H9 (cell line): ENCODE measurements at regions not wholly inside any gene's neighbourhood (a gene's known extent, or its start where the extent isn't known, plus 50 kb on each side); places are given as distances from the start of the nearest gene placed in this dataset.

ENCODE experiments used
- DNase-seq: peaks from one replicate; pipeline ENCODE4 v3.0.0-alpha.2; 2017
- H2AFZ ChIP-seq: one replicate; pipeline ENCODE4 v1.6.1; 2013; ENCODE audit warnings: mild to moderate bottlenecking, low read length, control low read depth, moderate library complexity
- H2AK5ac ChIP-seq: 2 replicates; pipeline ENCODE4 v1.6.1; 2013; ENCODE audit warnings: low read length, control low read depth, mixed read lengths; ENCODE audit not compliant: insufficient read length
- H2BK120ac ChIP-seq: one replicate; pipeline ENCODE4 v1.6.1; 2013; ENCODE audit warnings: low read depth, mild to moderate bottlenecking, low read length, control low read depth, inconsistent platforms; ENCODE audit not compliant: poor library complexity, severe bottlenecking
- H2BK12ac ChIP-seq: 2 replicates; pipeline ENCODE4 v1.6.1; 2013; ENCODE audit warnings: low read length, control low read depth, mixed read lengths, low read depth; ENCODE audit not compliant: insufficient read length
- H2BK15ac ChIP-seq: 2 replicates; pipeline ENCODE4 v1.6.1; 2013; ENCODE audit warnings: low read depth, low read length, control low read depth
- H2BK20ac ChIP-seq: one replicate; pipeline ENCODE4 v1.6.1; 2013; ENCODE audit warnings: low read depth, mild to moderate bottlenecking, low read length, control low read depth, inconsistent platforms; ENCODE audit not compliant: poor library complexity, severe bottlenecking
- H2BK5ac ChIP-seq: 2 replicates; pipeline ENCODE4 v1.6.1; 2013; ENCODE audit warnings: low read length, control low read depth, mixed read lengths; ENCODE audit not compliant: insufficient read length
- H3K14ac ChIP-seq: 2 replicates; pipeline ENCODE4 v1.6.1; 2013; ENCODE audit warnings: low read length, control low read depth; ENCODE audit not compliant: insufficient read depth
- H3K18ac ChIP-seq: 2 replicates; pipeline ENCODE4 v1.6.1; 2013; ENCODE audit warnings: low read depth, mild to moderate bottlenecking, mixed read lengths, low read length, control low read depth; ENCODE audit not compliant: insufficient read length
- H3K23ac ChIP-seq: 2 replicates; pipeline ENCODE4 v1.6.1; 2013; ENCODE audit warnings: low read length, control low read depth, mixed read lengths, low read depth; ENCODE audit not compliant: insufficient read length
- H3K23me2 ChIP-seq: 2 replicates; pipeline ENCODE4 v1.6.1; 2013; ENCODE audit warnings: low read depth, mild to moderate bottlenecking, mixed read lengths, low read length, control low read depth; ENCODE audit not compliant: insufficient read length, poor library complexity, severe bottlenecking
- H3K27ac ChIP-seq: 2 replicates; pipeline ENCODE4 v1.5.1; 2013; ENCODE audit warnings: low read length, control low read depth, mixed read lengths, low read depth; ENCODE audit not compliant: insufficient read length
- H3K27me3 ChIP-seq: 2 replicates; pipeline ENCODE4 v1.6.1; 2013; ENCODE audit warnings: low read length, control low read depth, inconsistent platforms; ENCODE audit not compliant: insufficient read depth
- H3K4ac ChIP-seq: 2 replicates; pipeline ENCODE4 v1.6.1; 2013; ENCODE audit warnings: low read depth, mild to moderate bottlenecking, control low read depth, inconsistent platforms, low read length, moderate library complexity
- H3K4me1 ChIP-seq: 2 replicates; pipeline ENCODE4 v1.6.1; 2013; ENCODE audit warnings: low read length, control low read depth, inconsistent platforms; ENCODE audit not compliant: insufficient read depth
- H3K4me2 ChIP-seq: 2 replicates; pipeline ENCODE4 v1.6.1; 2013; ENCODE audit warnings: low read length, control low read depth, mixed read lengths; ENCODE audit not compliant: insufficient read length, insufficient read depth
- H3K56ac ChIP-seq: 2 replicates; pipeline ENCODE4 v1.6.1; 2013; ENCODE audit warnings: low read depth, mild to moderate bottlenecking, mixed read lengths, low read length, control low read depth; ENCODE audit not compliant: insufficient read length
- H3K79me1 ChIP-seq: 2 replicates; pipeline ENCODE4 v1.6.1; 2013; ENCODE audit warnings: low read depth, mild to moderate bottlenecking, moderate library complexity, low read length, control low read depth, inconsistent platforms; ENCODE audit not compliant: insufficient read depth, poor library complexity, severe bottlenecking
- H3K79me2 ChIP-seq: 2 replicates; pipeline ENCODE4 v1.6.1; 2013; ENCODE audit warnings: low read length, control low read depth, inconsistent platforms; ENCODE audit not compliant: insufficient read depth
- H3K9ac ChIP-seq: 2 replicates; pipeline ENCODE4 v1.6.1; 2013; ENCODE audit warnings: low read length, control low read depth, mixed read lengths; ENCODE audit not compliant: insufficient read length; ENCODE audit errors: extremely low read depth
- H3K9me3 ChIP-seq: one replicate; pipeline ENCODE4 v1.6.1; 2013; ENCODE audit warnings: low read depth, low read length, inconsistent platforms; ENCODE audit not compliant: control insufficient read depth
- H3T11ph ChIP-seq: one replicate; pipeline ENCODE4 v1.6.1; 2013; ENCODE audit warnings: mild to moderate bottlenecking, low read length, control low read depth, inconsistent platforms
- H4K20me1 ChIP-seq: one replicate; pipeline ENCODE4 v1.6.1; 2013; ENCODE audit not compliant: control insufficient read depth, insufficient read length, insufficient read depth
- H4K5ac ChIP-seq: 2 replicates; pipeline ENCODE4 v1.6.1; 2013; ENCODE audit warnings: low read depth, mild to moderate bottlenecking, mixed read lengths, low read length, control low read depth; ENCODE audit not compliant: insufficient read length
- H4K8ac ChIP-seq: replicated peaks from 2 replicates; pipeline ENCODE4 v1.6.1; 2013; ENCODE audit warnings: low read length, control low read depth, mixed read lengths, low read depth; ENCODE audit not compliant: insufficient read length
- H4K91ac ChIP-seq: 2 replicates; pipeline ENCODE4 v1.6.1; 2013; ENCODE audit warnings: low read depth, mild to moderate bottlenecking, moderate library complexity, mixed read lengths, low read length, control low read depth; ENCODE audit not compliant: insufficient read length
- H3K27ac Mint-ChIP-seq, 3 experiments: 2 replicates in 2 of 3; 3 replicates in 1 of 3; pipeline ENCODE4 v1.8.0; 2020 to 2021; ENCODE audit warnings: mixed read lengths in 3 of 3, mild to moderate bottlenecking in 1 of 3, moderate library complexity in 1 of 3
- H3K27me3 Mint-ChIP-seq: 2 replicates; pipeline ENCODE4 v1.8.0; 2021; ENCODE audit warnings: low read depth, mild to moderate bottlenecking, moderate library complexity, mixed read lengths
- H3K36me3 Mint-ChIP-seq, 3 experiments: 2 replicates in 2 of 3; 3 replicates in 1 of 3; pipeline ENCODE4 v1.8.0; 2020 to 2021; ENCODE audit warnings: low read depth in 3 of 3, mixed read lengths in 3 of 3; ENCODE audit not compliant: insufficient read depth in 1 of 3
- H3K4me1 Mint-ChIP-seq, 2 experiments: 2 replicates each; pipeline ENCODE4 v1.8.0; 2020; ENCODE audit warnings: mixed read lengths in 2 of 2
- H3K4me3 Mint-ChIP-seq, 2 experiments: 2 replicates in 1 of 2; 3 replicates in 1 of 2; pipeline ENCODE4 v1.8.0; 2020 to 2021; ENCODE audit warnings: mild to moderate bottlenecking in 2 of 2, mixed read lengths in 2 of 2, moderate library complexity in 1 of 2
- H3K9me3 Mint-ChIP-seq, 2 experiments: 2 replicates in 1 of 2; 3 replicates in 1 of 2; pipeline ENCODE4 v1.8.0; 2020; ENCODE audit warnings: mild to moderate bottlenecking in 2 of 2, mixed read lengths in 2 of 2, moderate library complexity in 1 of 2
- WGBS: extraction: QIAGEN DNeasy Blood & Tissue Kit; methylation state at CpG from one replicate; pipeline ENCODE4 v1.1.7; 2013; ENCODE audit warnings: missing lambda C conversion rate, low lambda C conversion rate, mixed read lengths; ENCODE audit not compliant: insufficient read length; ENCODE audit errors: extremely low coverage; 5-methylcytosine and 5-hydroxymethylcytosine counted together
- TF ChIP-seq, protein P1 (sequence below): fragments of 200-600 bp; sonication (generic); conservative IDR thresholded peaks from 3 replicates; pipeline ENCODE4 v1.8.0; 2021; ENCODE audit warnings: antibody characterized with exemption, mild to moderate bottlenecking

DNA sequence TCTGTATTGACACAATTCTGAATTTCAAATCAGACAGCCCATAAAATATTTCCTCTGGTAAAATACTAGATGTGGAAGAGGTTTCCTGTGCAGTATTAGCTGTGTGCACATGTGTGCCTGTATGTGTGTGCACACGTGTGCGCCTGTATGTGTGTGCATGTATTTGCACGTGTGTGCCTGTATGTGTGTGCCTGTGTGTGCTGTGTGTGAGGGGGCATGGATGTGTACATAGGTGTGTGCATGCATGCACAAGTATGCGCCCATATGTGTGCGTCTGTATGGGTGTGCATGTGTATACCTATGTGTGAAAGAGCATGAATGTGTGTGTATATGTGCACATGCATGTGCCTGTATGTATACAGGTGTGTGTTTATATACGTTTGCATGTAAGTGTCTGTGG lies 191.4 kb downstream of the KLF6 start:
- no peaks in the 10 kb centered on the region for H3K27me3 Mint-ChIP-seq
- no peak overlapping the region for H3T11ph ChIP-seq
- no peak overlapping the region for H3K27ac Mint-ChIP-seq
- H3K9ac ChIP-seq = no peak overlapping the region
- peaks cover 6 to 10% of the 10 kb centered on the region in 2 experiments; a peak in 3 of 4 replicates for H3K4me1 Mint-ChIP-seq
- no peak overlapping the region for H3K4me2 ChIP-seq
- H2AFZ ChIP-seq = no peak overlapping the region
- H3K4me3 Mint-ChIP-seq = no peak overlapping the region; a peak in 1 of 5 replicates
- H2BK5ac ChIP-seq = no peak overlapping the region
- no peaks in the 10 kb centered on the region for H3K36me3 Mint-ChIP-seq
- no peak for DNase-seq
- no peaks in the 10 kb centered on the region for H3K9me3 ChIP-seq
- no peak overlapping the region for H3K18ac ChIP-seq
- H4K5ac ChIP-seq = no peak overlapping the region
- H2BK15ac ChIP-seq = no peak overlapping the region
- H4K8ac ChIP-seq = no peak overlapping the region
- no peak overlapping the region for H2BK12ac ChIP-seq
- no peak overlapping the region for H2BK120ac ChIP-seq
- no peak overlapping the region for H3K27ac ChIP-seq
- H3K27me3 ChIP-seq = no peaks in the 10 kb centered on the region
- H3K14ac ChIP-seq = no peak overlapping the region
- no peaks in the 10 kb centered on the region for H4K20me1 ChIP-seq
- H2AK5ac ChIP-seq = no peak overlapping the region
- H3K56ac ChIP-seq = no peak overlapping the region
- peaks cover 0 to 2% of the 10 kb centered on the region in 2 experiments; a peak in 2 of 5 replicates for H3K9me3 Mint-ChIP-seq
- H4K91ac ChIP-seq = no peak overlapping the region
- no peaks in the 10 kb centered on the region for H3K79me2 ChIP-seq
- TF ChIP-seq, protein P1, sequence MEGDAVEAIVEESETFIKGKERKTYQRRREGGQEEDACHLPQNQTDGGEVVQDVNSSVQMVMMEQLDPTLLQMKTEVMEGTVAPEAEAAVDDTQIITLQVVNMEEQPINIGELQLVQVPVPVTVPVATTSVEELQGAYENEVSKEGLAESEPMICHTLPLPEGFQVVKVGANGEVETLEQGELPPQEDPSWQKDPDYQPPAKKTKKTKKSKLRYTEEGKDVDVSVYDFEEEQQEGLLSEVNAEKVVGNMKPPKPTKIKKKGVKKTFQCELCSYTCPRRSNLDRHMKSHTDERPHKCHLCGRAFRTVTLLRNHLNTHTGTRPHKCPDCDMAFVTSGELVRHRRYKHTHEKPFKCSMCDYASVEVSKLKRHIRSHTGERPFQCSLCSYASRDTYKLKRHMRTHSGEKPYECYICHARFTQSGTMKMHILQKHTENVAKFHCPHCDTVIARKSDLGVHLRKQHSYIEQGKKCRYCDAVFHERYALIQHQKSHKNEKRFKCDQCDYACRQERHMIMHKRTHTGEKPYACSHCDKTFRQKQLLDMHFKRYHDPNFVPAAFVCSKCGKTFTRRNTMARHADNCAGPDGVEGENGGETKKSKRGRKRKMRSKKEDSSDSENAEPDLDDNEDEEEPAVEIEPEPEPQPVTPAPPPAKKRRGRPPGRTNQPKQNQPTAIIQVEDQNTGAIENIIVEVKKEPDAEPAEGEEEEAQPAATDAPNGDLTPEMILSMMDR = no peak
- H3K79me1 ChIP-seq = no peaks in the 10 kb centered on the region
- H3K23me2 ChIP-seq = no peaks in the 10 kb centered on the region
- H3K4ac ChIP-seq = no peak overlapping the region
- WGBS = no CpG with 5 or more reads among the region's 6 CpGs
- no peak overlapping the region for H2BK20ac ChIP-seq
- H3K4me1 ChIP-seq = no peaks in the 10 kb centered on the region
- no peak overlapping the region for H3K23ac ChIP-seq
